SU-DHL-6 (cell line): ENCODE measurements at regions not wholly inside any gene's neighbourhood (a gene's known extent, or its start where the extent isn't known, plus 50 kb on each side); places are given as distances from the start of the nearest gene placed in this dataset.

Source experiments
- H2AFZ ChIP-seq: fragments of 200-600 bp; sonication (generic); 2 replicates; pipeline ENCODE4 v1.6.1; 2014; ENCODE audit warnings: low read depth, mild to moderate bottlenecking, moderate library complexity, mixed read lengths, antibody characterized with exemption, low read length; ENCODE audit not compliant: severe bottlenecking
- H3F3A ChIP-seq: fragments of 200-600 bp; shearing (Covaris generic); 2 replicates; pipeline ENCODE4 v1.6.0; 2016; ENCODE audit warnings: antibody characterized with exemption, mild to moderate bottlenecking; ENCODE audit not compliant: insufficient read depth
- H3K27ac ChIP-seq: fragments of 200-600 bp; sonication (generic); 2 replicates; pipeline ENCODE4 v1.5.1; 2016; ENCODE audit warnings: low read depth, mild to moderate bottlenecking, low read length, moderate library complexity, mixed read lengths
- H3K27me3 ChIP-seq: fragments of 200-600 bp; sonication (generic), shearing (Covaris generic); 2 replicates; pipeline ENCODE4 v1.6.0; 2014; ENCODE audit warnings: mild to moderate bottlenecking, low read length
- H3K36me3 ChIP-seq: fragments of 200-600 bp; sonication (generic); 2 replicates; pipeline ENCODE4 v1.6.1; 2014; ENCODE audit warnings: mild to moderate bottlenecking, low read length, mixed read lengths
- H3K4me2 ChIP-seq: fragments of 300-600, 200-600 bp; shearing (Covaris generic), sonication (generic); 2 replicates; pipeline ENCODE4 v1.6.0; 2014; ENCODE audit warnings: low read length, low read depth, mild to moderate bottlenecking; ENCODE audit not compliant: poor library complexity, severe bottlenecking
- H3K4me3 ChIP-seq: fragments of 200-600 bp; sonication (generic); 2 replicates; pipeline ENCODE4 v1.5.1; 2014; ENCODE audit warnings: antibody characterized with exemption, low read length, mild to moderate bottlenecking, mixed read lengths; ENCODE audit not compliant: insufficient read depth, poor library complexity, severe bottlenecking
- H3K79me2 ChIP-seq: fragments of 200-600 bp; sonication (generic); 2 replicates; pipeline ENCODE4 v1.6.1; 2014; ENCODE audit warnings: mild to moderate bottlenecking, low read length, moderate library complexity; ENCODE audit not compliant: insufficient read depth
- H3K9ac ChIP-seq: fragments of 200-600 bp; sonication (generic); 2 replicates; pipeline ENCODE4 v1.7.0; 2014; ENCODE audit warnings: mild to moderate bottlenecking, low read length
- H3K9me2 ChIP-seq: fragments of 200-600 bp; sonication (generic); replicated peaks from 2 replicates; pipeline ENCODE4 v1.6.1; 2014; ENCODE audit warnings: low read length; ENCODE audit not compliant: insufficient read depth
- H3K9me3 ChIP-seq: fragments of 200-600 bp; sonication (generic); 2 replicates; pipeline ENCODE4 v1.6.1; 2014; ENCODE audit warnings: low read length, mixed read lengths; ENCODE audit not compliant: insufficient read depth
- H4K20me1 ChIP-seq: fragments of 200-600 bp; sonication (generic); 2 replicates; pipeline ENCODE4 v1.6.1; 2014; ENCODE audit warnings: low read depth, mild to moderate bottlenecking, antibody characterized with exemption, low read length, moderate library complexity, mixed read lengths
- EZH2phosphoT487 ChIP-seq: fragments of 200-600 bp; sonication (generic), shearing (Covaris generic); conservative IDR thresholded peaks from 2 replicates; pipeline ENCODE4 v1.6.1; 2018; ENCODE audit warnings: mild to moderate bottlenecking, antibody characterized with exemption, low read length, moderate library complexity, mixed read lengths
- TF ChIP-seq, protein P1 (sequence below): fragments of 200-600 bp; sonication (generic); IDR thresholded peaks from one replicate; pipeline ENCODE4 v1.5.1; 2017; ENCODE audit warnings: antibody characterized with exemption, mild to moderate bottlenecking, low read length, moderate library complexity; ENCODE audit not compliant: insufficient read depth, poor library complexity, severe bottlenecking

- no peaks in the 10 kb centered on the region for H3F3A ChIP-seq
- no peak overlapping the region for H3K27ac ChIP-seq
- H3K79me2 ChIP-seq: no peaks in the 10 kb centered on the region
- TF ChIP-seq EZH2phosphoT487: no peak
- TF ChIP-seq, protein P1, sequence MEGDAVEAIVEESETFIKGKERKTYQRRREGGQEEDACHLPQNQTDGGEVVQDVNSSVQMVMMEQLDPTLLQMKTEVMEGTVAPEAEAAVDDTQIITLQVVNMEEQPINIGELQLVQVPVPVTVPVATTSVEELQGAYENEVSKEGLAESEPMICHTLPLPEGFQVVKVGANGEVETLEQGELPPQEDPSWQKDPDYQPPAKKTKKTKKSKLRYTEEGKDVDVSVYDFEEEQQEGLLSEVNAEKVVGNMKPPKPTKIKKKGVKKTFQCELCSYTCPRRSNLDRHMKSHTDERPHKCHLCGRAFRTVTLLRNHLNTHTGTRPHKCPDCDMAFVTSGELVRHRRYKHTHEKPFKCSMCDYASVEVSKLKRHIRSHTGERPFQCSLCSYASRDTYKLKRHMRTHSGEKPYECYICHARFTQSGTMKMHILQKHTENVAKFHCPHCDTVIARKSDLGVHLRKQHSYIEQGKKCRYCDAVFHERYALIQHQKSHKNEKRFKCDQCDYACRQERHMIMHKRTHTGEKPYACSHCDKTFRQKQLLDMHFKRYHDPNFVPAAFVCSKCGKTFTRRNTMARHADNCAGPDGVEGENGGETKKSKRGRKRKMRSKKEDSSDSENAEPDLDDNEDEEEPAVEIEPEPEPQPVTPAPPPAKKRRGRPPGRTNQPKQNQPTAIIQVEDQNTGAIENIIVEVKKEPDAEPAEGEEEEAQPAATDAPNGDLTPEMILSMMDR: no peak
- H3K4me2 ChIP-seq: no peak overlapping the region
- no peak overlapping the region for H3K9ac ChIP-seq
- H3K9me2 ChIP-seq: no peaks in the 10 kb centered on the region
- no peaks in the 10 kb centered on the region for H3K36me3 ChIP-seq
- H4K20me1 ChIP-seq: no peaks in the 10 kb centered on the region
- H2AFZ ChIP-seq: no peak overlapping the region
- H3K27me3 ChIP-seq: no peaks in the 10 kb centered on the region
- H3K4me3 ChIP-seq: no peak overlapping the region
- no peaks in the 10 kb centered on the region for H3K9me3 ChIP-seq
These were observed 62.0 kb downstream of the GLI2 start for GRCh38 chr2:120797421-120798221.

- H3K27ac ChIP-seq: no peak overlapping the region
- no peak overlapping the region for H2AFZ ChIP-seq
- no peaks in the 10 kb centered on the region for H3K79me2 ChIP-seq
- no peaks in the 10 kb centered on the region for H4K20me1 ChIP-seq
- H3K9me2 ChIP-seq: no peaks in the 10 kb centered on the region
- no peaks in the 10 kb centered on the region for H3K36me3 ChIP-seq
- no peaks in the 10 kb centered on the region for H3K9me3 ChIP-seq
- no peaks in the 10 kb centered on the region for H3K27me3 ChIP-seq
- TF ChIP-seq, protein P1: no peak
- TF ChIP-seq EZH2phosphoT487: no peak
- H3K4me3 ChIP-seq: no peak overlapping the region
- H3K4me2 ChIP-seq: no peak overlapping the region
- no peak overlapping the region for H3K9ac ChIP-seq
- no peaks in the 10 kb centered on the region for H3F3A ChIP-seq
These were observed 63.0 kb downstream of the GLI2 start for GRCh38 chr2:120798567-120799247.

GRCh38 chr2:120802158-120802557 is 66.5 kb downstream of the GLI2 start:
- Histone ChIP-seq H3K9me3 (no peaks in the 10 kb centered on the region), H4K20me1 (no peaks in the 10 kb centered on the region), H3K9ac (no peak overlapping the region), H3K4me3 (no peak overlapping the region), H3K9me2 (no peaks in the 10 kb centered on the region), H3F3A (no peaks in the 10 kb centered on the region), H3K27me3 (no peaks in the 10 kb centered on the region), H2AFZ (no peak overlapping the region), H3K36me3 (no peaks in the 10 kb centered on the region), H3K79me2 (no peaks in the 10 kb centered on the region), H3K4me2 (no peak overlapping the region), H3K27ac (no peak overlapping the region)
- TF ChIP-seq, protein P1: no peak
- TF ChIP-seq EZH2phosphoT487: no peak
